Keratinocyte (primary cell): ENCODE measurements at regions not wholly inside any gene's neighbourhood (a gene's known extent, or its start where the extent isn't known, plus 50 kb on each side); places are given as distances from the start of the nearest gene placed in this dataset.
"Not testable (repeated sequence)": the region's sequence is repeated elsewhere in the genome, so short reads cannot be mapped to it uniquely, and the experiment has no call there.

Experiments used
- DNase-seq: peaks from one replicate; pipeline ENCODE4 v3.0.0-alpha.2; 2011; ENCODE audit warnings: low read depth, missing footprints, low spot score
- FAIRE-seq: peaks from 2 replicates; lab custom pipeline; 2011; peaks lifted over from hg19 to GRCh38; lab: Jason Lieb, UNC
- H2AFZ ChIP-seq: 2 replicates; pipeline ENCODE4 v1.6.0; 2012; ENCODE audit warnings: low read length, control low read depth, inconsistent platforms; ENCODE audit not compliant: control insufficient read depth
- H3K27ac ChIP-seq: 2 replicates; pipeline ENCODE4 v1.5.1; 2011; ENCODE audit warnings: low read length; ENCODE audit not compliant: control insufficient read depth, insufficient read depth
- H3K27me3 ChIP-seq: 3 replicates; pipeline ENCODE4 v1.6.0; 2011; ENCODE audit warnings: low read length; ENCODE audit not compliant: control insufficient read depth, insufficient read depth; ENCODE audit errors: extremely low read depth
- H3K36me3 ChIP-seq, 2 experiments: 2 replicates in 1 of 2; 3 replicates in 1 of 2; pipeline ENCODE4 v1.5.1; 2011; ENCODE audit warnings: low read length in 2 of 2, mild to moderate bottlenecking in 1 of 2; ENCODE audit not compliant: control insufficient read depth in 2 of 2, insufficient read depth in 2 of 2; ENCODE audit errors: extremely low read depth in 1 of 2
- H3K4me1 ChIP-seq: 3 replicates; pipeline ENCODE4 v1.5.1; 2011; ENCODE audit warnings: low read length; ENCODE audit not compliant: control insufficient read depth, insufficient read depth; ENCODE audit errors: extremely low read depth
- H3K4me2 ChIP-seq: 3 replicates; pipeline ENCODE4 v1.6.0; 2011; ENCODE audit warnings: low read depth, low read length; ENCODE audit not compliant: control insufficient read depth, insufficient read depth; ENCODE audit errors: extremely low read depth
- H3K4me3 ChIP-seq, 3 experiments: fragments of 200-600 bp in 1 of 3; sonication (generic) in 1 of 3; 2 replicates in 2 of 3; 3 replicates in 1 of 3; pipeline ENCODE4 v1.5.1; 2011 to 2016; ENCODE audit warnings: low read length in 3 of 3, mild to moderate bottlenecking in 3 of 3, control low read depth in 2 of 3, inconsistent platforms in 1 of 3, low read depth in 1 of 3, mixed read lengths in 1 of 3, mixed run types in 1 of 3, moderate library complexity in 1 of 3; ENCODE audit not compliant: control insufficient read depth in 2 of 3, insufficient read depth in 2 of 3; ENCODE audit errors: extremely low read depth in 1 of 3
- H3K79me2 ChIP-seq: 2 replicates; pipeline ENCODE4 v1.6.0; 2012; ENCODE audit warnings: low read length; ENCODE audit not compliant: control insufficient read depth, insufficient read depth
- H3K9ac ChIP-seq: 3 replicates; pipeline ENCODE4 v1.6.0; 2011; ENCODE audit warnings: low read length; ENCODE audit not compliant: control insufficient read depth, insufficient read depth; ENCODE audit errors: extremely low read depth
- H3K9me1 ChIP-seq: 3 replicates; pipeline ENCODE4 v1.6.0; 2011; ENCODE audit warnings: low read length; ENCODE audit not compliant: control insufficient read depth, insufficient read depth; ENCODE audit errors: extremely low read depth
- H3K9me3 ChIP-seq: 2 replicates; pipeline ENCODE4 v1.5.1; 2012; ENCODE audit warnings: low read depth, low read length; ENCODE audit not compliant: control insufficient read depth
- H4K20me1 ChIP-seq: 3 replicates; pipeline ENCODE4 v1.6.0; 2011; ENCODE audit warnings: low read length; ENCODE audit not compliant: control insufficient read depth, insufficient read depth; ENCODE audit errors: extremely low read depth
- dilution Hi-C: fragments of 300-500 bp; cut with MboI; formaldehyde crosslinking; loops from one replicate; pipeline ENCODE4 v1.7.0; 2020; ENCODE audit warnings: low sequenced_read_pairs; ENCODE audit not compliant: extremely low pct_ligation_motif_present

DNA sequence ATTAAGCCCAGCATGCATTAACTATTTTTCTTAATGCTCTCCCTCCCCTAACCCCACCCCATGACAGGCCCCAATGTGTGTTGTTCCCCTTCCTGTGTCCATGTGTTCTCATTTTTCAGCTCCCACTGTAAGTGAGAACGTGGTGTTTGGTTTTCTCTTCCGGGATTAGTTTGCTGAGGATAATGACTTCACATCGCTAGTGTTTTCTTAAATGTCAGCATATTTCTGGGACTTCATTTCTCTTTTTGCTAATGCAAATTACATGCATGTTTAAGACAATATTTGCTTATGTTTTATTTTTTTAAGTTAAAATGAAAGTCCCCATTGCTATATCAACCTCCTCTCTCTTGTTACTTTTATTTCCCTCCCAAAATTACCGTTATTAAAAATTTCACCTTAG, 733.3 kb upstream of the DEFB115 start:
- H3K4me3 ChIP-seq, H3K9me1 ChIP-seq, H3K36me3 ChIP-seq, H3K4me1 ChIP-seq, H3K27ac ChIP-seq, DNase-seq, H3K9ac ChIP-seq, H3K9me3 ChIP-seq, H2AFZ ChIP-seq, dilution Hi-C loops, H3K27me3 ChIP-seq, H4K20me1 ChIP-seq, H3K79me2 ChIP-seq, H3K4me2 ChIP-seq, FAIRE-seq: not testable (repeated sequence)

DNA sequence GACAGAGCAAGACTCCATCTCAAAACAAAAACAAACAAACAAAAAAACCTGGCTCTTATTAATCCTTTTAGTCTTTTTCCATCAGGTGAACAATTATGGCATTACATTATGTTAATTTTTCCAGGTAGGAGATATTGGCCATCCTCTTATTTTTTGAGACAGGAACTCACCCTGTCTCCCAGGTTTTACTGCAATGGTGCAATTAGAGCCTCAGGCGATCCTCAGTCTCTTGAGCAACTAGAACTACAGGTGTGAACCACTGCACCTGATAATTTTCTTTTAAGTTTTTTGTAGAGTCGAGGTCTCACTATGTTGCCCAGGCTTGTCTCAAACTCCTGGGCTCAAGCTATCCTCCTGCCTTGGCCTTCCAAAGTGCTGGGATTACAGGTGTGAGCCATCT, 732.7 kb upstream of the DEFB115 start:
- H3K36me3 ChIP-seq, H3K4me1 ChIP-seq, H3K9me1 ChIP-seq, H3K4me2 ChIP-seq, H4K20me1 ChIP-seq, DNase-seq, H3K27me3 ChIP-seq, H3K4me3 ChIP-seq, H3K79me2 ChIP-seq, dilution Hi-C loops, H3K27ac ChIP-seq, H3K9ac ChIP-seq, H3K9me3 ChIP-seq, H2AFZ ChIP-seq, FAIRE-seq: not testable (repeated sequence)

DNA sequence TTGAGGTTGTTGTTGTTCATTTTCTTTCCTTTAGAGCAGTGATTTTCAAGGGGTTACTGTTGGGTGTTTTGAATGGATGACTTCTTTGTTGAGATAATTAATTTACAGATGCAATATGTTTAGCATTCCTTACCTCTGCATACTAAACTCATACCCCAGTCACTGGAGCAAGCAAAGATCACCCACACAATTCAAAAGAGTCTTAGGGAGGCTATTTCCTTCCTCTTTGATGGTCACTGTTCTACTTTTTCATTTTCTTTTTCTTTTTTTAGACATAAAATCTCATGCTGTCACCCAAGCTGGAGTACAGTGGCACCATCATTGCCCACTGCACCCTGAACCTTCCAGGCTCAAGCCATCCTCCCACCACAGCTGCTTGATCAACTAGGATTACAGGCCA, 723.8 kb upstream of the DEFB115 start:
- H3K36me3 ChIP-seq, H3K9me3 ChIP-seq, H3K27me3 ChIP-seq, H3K9me1 ChIP-seq, H3K79me2 ChIP-seq, H3K27ac ChIP-seq, FAIRE-seq, H3K4me2 ChIP-seq, H3K9ac ChIP-seq, H4K20me1 ChIP-seq, dilution Hi-C loops, H3K4me1 ChIP-seq, H2AFZ ChIP-seq, H3K4me3 ChIP-seq, DNase-seq: not testable (repeated sequence)

DNA sequence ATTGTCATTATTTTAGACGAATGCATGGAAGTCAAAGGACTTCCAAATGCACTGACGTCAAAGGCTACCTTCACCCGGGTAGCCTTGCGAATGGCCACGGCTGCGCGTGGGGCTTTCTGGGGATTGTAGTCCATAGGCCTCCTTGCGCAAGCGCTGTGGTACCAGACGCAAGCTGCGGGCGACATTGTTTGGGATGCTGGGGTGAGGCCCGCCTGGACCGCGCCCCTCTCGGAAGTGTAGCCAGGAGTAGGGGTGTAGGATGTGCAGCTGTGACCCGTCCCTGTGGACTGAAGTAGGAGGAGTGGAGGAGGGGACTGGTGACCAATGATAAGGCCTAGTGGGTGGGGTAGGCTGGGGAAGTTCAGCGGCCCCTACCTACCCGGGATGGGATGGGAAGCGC, 720.0 kb upstream of the DEFB115 start:
- H3K4me1 ChIP-seq, H3K79me2 ChIP-seq, H3K4me3 ChIP-seq, DNase-seq, H3K27me3 ChIP-seq, H3K9me1 ChIP-seq, H3K4me2 ChIP-seq, dilution Hi-C loops, H2AFZ ChIP-seq, H4K20me1 ChIP-seq, FAIRE-seq, H3K27ac ChIP-seq, H3K36me3 ChIP-seq, H3K9me3 ChIP-seq, H3K9ac ChIP-seq: not testable (repeated sequence)

DNA sequence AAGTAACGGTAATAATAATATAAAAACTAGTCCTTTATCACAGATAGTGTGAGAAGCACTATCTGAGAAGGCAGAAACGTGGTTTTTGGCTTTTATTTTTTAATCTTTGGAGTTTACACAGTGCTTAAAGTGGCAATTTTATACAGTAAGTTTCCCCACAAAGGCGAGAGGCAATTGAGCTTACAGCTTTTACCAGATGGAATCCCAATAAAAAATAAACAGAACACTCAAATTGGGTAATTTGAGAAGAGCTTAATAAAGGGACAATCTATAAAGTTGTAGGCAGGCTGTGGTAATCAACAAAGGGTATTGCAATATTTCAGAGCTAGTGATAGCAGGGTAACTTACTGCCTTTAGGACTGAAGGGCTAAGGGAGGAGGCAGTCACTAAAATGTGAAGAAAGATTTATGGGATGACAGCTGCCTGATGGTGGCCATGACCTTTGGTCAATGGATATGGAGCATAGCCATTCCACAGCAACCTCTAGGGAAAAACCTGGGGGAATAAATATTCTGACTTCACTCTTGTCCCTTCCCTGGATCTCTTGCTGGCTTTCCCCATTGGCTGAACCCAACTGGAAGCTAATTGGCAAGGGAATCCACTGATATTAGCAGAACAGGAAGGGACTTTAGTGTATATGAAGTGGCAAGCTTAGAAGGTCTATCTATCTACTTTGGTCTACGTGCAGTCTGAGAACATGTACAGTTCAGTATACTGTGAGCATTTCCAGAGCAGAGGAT, 717.0 kb upstream of the DEFB115 start:
- H2AFZ ChIP-seq, DNase-seq, H3K9ac ChIP-seq, FAIRE-seq, H4K20me1 ChIP-seq, H3K9me3 ChIP-seq, H3K27ac ChIP-seq, H3K27me3 ChIP-seq, H3K4me3 ChIP-seq, dilution Hi-C loops, H3K79me2 ChIP-seq, H3K36me3 ChIP-seq, H3K4me1 ChIP-seq, H3K4me2 ChIP-seq, H3K9me1 ChIP-seq: not testable (repeated sequence)
